ENCODE measurements at regions not wholly inside any gene's neighbourhood (a gene's known extent, or its start where the extent isn't known, plus 50 kb on each side); places are given as distances from the start of the nearest gene placed in this dataset.

DNA sequence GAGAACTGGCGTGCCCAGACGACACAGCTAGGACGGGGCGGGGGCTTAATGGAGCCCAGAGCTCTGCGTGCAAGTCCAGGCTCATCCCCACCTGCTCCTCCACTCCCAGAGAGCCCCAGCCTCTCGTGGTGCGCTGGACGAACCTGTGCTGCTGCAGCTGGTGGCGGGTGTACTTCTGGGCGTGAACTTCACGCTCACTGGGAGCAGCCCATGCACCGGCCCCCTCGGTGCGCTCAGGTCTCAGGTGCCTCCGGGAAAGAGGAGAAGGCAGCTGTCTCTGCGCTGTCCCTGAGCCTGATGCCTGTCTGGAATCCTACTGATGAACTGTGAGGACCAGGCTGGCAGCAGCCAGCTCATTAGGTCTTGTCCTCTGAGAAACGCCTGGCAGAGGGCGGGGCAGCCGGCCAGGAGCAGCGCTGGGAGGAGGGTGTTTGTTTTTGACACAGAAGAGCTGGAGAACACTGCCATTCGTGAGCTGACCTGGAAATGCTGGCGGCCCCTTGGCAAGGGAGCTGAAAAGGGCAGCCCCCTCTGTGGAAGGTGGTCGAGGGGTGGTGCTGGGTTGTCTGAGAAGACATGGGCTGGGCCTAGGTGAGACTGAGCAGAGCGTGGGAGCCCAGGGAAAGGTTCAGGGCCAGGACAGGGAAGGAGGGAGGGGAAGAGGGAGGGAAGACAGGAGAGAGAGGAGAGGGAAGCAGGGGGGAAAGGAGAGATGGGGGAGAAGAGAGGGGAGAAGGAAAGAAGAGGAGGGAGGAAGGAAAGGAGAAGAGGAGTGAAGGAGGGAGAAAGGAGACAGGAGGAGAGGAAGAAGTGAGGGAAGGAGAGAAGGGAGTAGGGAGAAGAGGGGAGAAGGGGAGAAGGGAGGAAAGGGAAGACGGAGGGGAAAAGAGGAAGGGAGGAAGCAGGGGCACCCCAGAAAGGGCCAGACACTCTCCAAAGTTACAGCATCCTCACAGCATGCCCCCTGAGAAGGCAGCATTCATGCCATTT is 53.5 kb upstream of the TNS3 start:
- Histone ChIP-seq H3K18ac (ENCODE audit: extremely low read depth, low read length) (peak overlapping the region; percentile 67; the same call in 1 of the 2 replicates), H2AK5ac (ENCODE audit: low read depth, low read length) (no peak overlapping the region), H3K4ac (replicated peaks; ENCODE audit: insufficient read length, low read depth, low read length) (no peak overlapping the region), H3K9me3 (ENCODE audit: insufficient read depth in 2 of 2, low read depth in 1 of 2, low read length in 1 of 2) (no peaks in the 10 kb centered on the region), H4K5ac (ENCODE audit: insufficient read length, low read depth, low read length) (no peak overlapping the region), H2AFZ (ENCODE audit: low read length) (peak overlapping the region; percentile 76), H3K4me1 (replicated peaks in 1 of 4; ENCODE audit: control insufficient read depth in 3 of 4, insufficient read depth in 4 of 4, low read length in 3 of 4) (peaks cover 0 to 17% (median 8%) of the 10 kb centered on the region in 4 experiments; a peak in 6 of 7 replicates), H2BK5ac (ENCODE audit: low read depth, low read length) (peak overlapping the region; percentile 60; the same call in 1 of the 2 replicates), H3K4me3 (ENCODE audit: extremely low read depth in 1 of 4, insufficient read depth in 2 of 4, low read depth in 3 of 4, low read length in 4 of 4) (peak overlapping the region in 1 of 4 experiments; percentile 43; a peak in 2 of 8 replicates), H2BK120ac (replicated peaks; ENCODE audit: low read depth, low read length) (no peak overlapping the region), H3K23ac (ENCODE audit: insufficient read length) (no peak overlapping the region), H3K4me2 (ENCODE audit: insufficient read depth in 1 of 2, low read depth in 2 of 2, low read length in 2 of 2) (peak overlapping the region; percentile 44 to 63), H3K23me2 (ENCODE audit: low read depth, low read length) (peaks cover 7% of the 10 kb centered on the region; the same call in 1 of the 2 replicates), H3K79me2 (ENCODE audit: control insufficient read depth in 1 of 2, insufficient read depth in 2 of 2, low read length in 2 of 2) (no peaks in the 10 kb centered on the region), H2BK12ac (ENCODE audit: low read depth, low read length) (peak overlapping the region; percentile 61; the same call in 1 of the 2 replicates), H3K56ac (replicated peaks; ENCODE audit: insufficient read length, low read depth, low read length) (no peak overlapping the region), H3K14ac (ENCODE audit: insufficient read length) (no peak overlapping the region), H2BK15ac (ENCODE audit: low read length) (peak overlapping the region; percentile 95; the same call in 1 of the 2 replicates), H3K27me3 (replicated peaks in 1 of 4; ENCODE audit: control insufficient read depth in 3 of 4, extremely low read depth in 1 of 4, insufficient read depth in 3 of 4, low read length in 3 of 4) (peaks cover 0 to 4% (median 0%) of the 10 kb centered on the region in 4 experiments; a peak in 2 of 7 replicates), H3K36me3 (ENCODE audit: control insufficient read depth in 2 of 4, insufficient read depth in 4 of 4, low read length in 3 of 4) (no peaks in the 10 kb centered on the region), H4K20me1 (replicated peaks in 1 of 2; ENCODE audit: control insufficient read depth in 1 of 2, insufficient read depth in 2 of 2, low read length in 2 of 2) (no peaks in the 10 kb centered on the region), H3K9ac (replicated peaks in 1 of 4; ENCODE audit: extremely low read depth in 1 of 4, low read depth in 3 of 4, low read length in 3 of 4) (no peak overlapping the region), H3K79me1 (ENCODE audit: low read depth, low read length) (no peaks in the 10 kb centered on the region), H3K27ac (ENCODE audit: low read depth, low read length) (no peak overlapping the region), H2BK20ac (ENCODE audit: low read length) (peak overlapping the region; percentile 77; the same call in 1 of the 2 replicates), H4K8ac (ENCODE audit: extremely low read depth, insufficient read depth, low read length) (no peak overlapping the region), H4K91ac (replicated peaks; ENCODE audit: insufficient read length, low read length) (no peak overlapping the region)
- TF ChIP-seq RNF2 (IDR thresholded peaks at IDR 0.05; ENCODE audit: borderline replicate concordance, low read depth, low read length, missing control alignments, poor library complexity, severe bottlenecking) (no peak), ASH2L (IDR thresholded peaks at IDR 0.05; ENCODE audit: low read length) (peak; percentile 27), MAFK (IDR thresholded peaks at IDR 0.05; ENCODE audit: low read depth, low read length) (no peak), EGR1 (IDR thresholded peaks at IDR 0.05; ENCODE audit: borderline replicate concordance, low read depth, low read length) (0 out of 2 replicates have a peak, but pooled peaks have one; percentile 23)
- TF ChIP-seq, protein P1, sequence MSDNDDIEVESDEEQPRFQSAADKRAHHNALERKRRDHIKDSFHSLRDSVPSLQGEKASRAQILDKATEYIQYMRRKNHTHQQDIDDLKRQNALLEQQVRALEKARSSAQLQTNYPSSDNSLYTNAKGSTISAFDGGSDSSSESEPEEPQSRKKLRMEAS (IDR thresholded peaks at IDR 0.05) = peak; percentile 34; the same call in 1 of the 2 replicates
- TF ChIP-seq, protein P2, sequence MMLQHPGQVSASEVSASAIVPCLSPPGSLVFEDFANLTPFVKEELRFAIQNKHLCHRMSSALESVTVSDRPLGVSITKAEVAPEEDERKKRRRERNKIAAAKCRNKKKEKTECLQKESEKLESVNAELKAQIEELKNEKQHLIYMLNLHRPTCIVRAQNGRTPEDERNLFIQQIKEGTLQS (IDR thresholded peaks at IDR 0.05; ENCODE audit: insufficient read depth, low read depth, low read length) = no peak
- FAIRE-seq (no peak), DNase-seq (ENCODE audit: low read depth in 1 of 2, low spot score in 2 of 2) (peak in 1 of 2 experiments; percentile 68)
- ChIA-PET POLR2A (ENCODE audit: partially characterized antibody) (interaction anchor here (1.3 kb wide), 1 partner anchor 9 kb away, joined by 3 read pairs; no protein-coding TSS in a partner anchor), CTCF (ENCODE audit: partially characterized antibody) (interaction anchor here (0.6 to 1.8 kb wide), 7 partner anchors 8 to 43 kb away, joined by 3 to 7 read pairs (median 4); no protein-coding TSS in a partner anchor)
- 48% methylated on average over 24 of the region's 25 CpGs; no CpG with 5 or more reads in 1 of the 2 experiments for WGBS, 2 experiments (ENCODE audit: extremely low coverage in 1 of 2, insufficient coverage in 1 of 2, insufficient read length in 1 of 2, insufficient replicate concordance in 2 of 2, low coverage in 1 of 2, low lambda C conversion rate in 2 of 2, missing lambda C conversion rate in 1 of 2)
